MM.1S (cell line): ENCODE measurements at regions not wholly inside any gene's neighbourhood (a gene's known extent, or its start where the extent isn't known, plus 50 kb on each side); places are given as distances from the start of the nearest gene placed in this dataset.

Source experiments
- DNase-seq: peaks from one replicate; pipeline ENCODE4 v3.0.0-alpha.2; 2015
- H2AFZ ChIP-seq: fragments of 300-600 bp; sonication (generic); 2 replicates; pipeline ENCODE4 v1.6.0; 2016; ENCODE audit warnings: antibody characterized with exemption, low read length
- H3F3A ChIP-seq: fragments of 300-600 bp; sonication (generic); 2 replicates; pipeline ENCODE4 v1.6.1; 2016; ENCODE audit warnings: mild to moderate bottlenecking, antibody characterized with exemption, low read length, moderate library complexity, mixed read lengths; ENCODE audit not compliant: insufficient read depth
- H3K27ac ChIP-seq: fragments of 300-600 bp; sonication (generic); 2 replicates; pipeline ENCODE4 v1.5.1; 2016; ENCODE audit warnings: mild to moderate bottlenecking, low read length
- H3K27me3 ChIP-seq: fragments of 300-600 bp; sonication (generic); replicated peaks from 2 replicates; pipeline ENCODE4 v1.6.0; 2016; ENCODE audit warnings: low read length; ENCODE audit not compliant: insufficient read depth
- H3K36me3 ChIP-seq: fragments of 300-600 bp; sonication (generic); replicated peaks from 2 replicates; pipeline ENCODE4 v1.6.1; 2016; ENCODE audit warnings: mild to moderate bottlenecking, low read length, mixed read lengths; ENCODE audit not compliant: insufficient read depth
- H3K4me1 ChIP-seq: fragments of 300-600 bp; sonication (generic); 2 replicates; pipeline ENCODE4 v1.6.1; 2016; ENCODE audit warnings: low read length, mixed read lengths
- H3K4me2 ChIP-seq: fragments of 300-600 bp; sonication (generic); 2 replicates; pipeline ENCODE4 v1.6.0; 2016; ENCODE audit warnings: low read depth, low read length
- H3K4me3 ChIP-seq: fragments of 300-600 bp; sonication (generic); 2 replicates; pipeline ENCODE4 v1.5.1; 2016; ENCODE audit warnings: low read length, mixed read lengths
- H3K79me2 ChIP-seq: fragments of 300-600 bp; sonication (generic); 2 replicates; pipeline ENCODE4 v1.6.1; 2016; ENCODE audit warnings: mixed run types, low read length, mixed read lengths
- H3K9ac ChIP-seq: fragments of 300-600 bp; sonication (generic); 2 replicates; pipeline ENCODE4 v1.6.1; 2016; ENCODE audit warnings: low read length, mixed read lengths
- H3K9me2 ChIP-seq: fragments of 300-600 bp; sonication (generic); replicated peaks from 2 replicates; pipeline ENCODE4 v1.6.1; 2016; ENCODE audit warnings: mild to moderate bottlenecking, low read length, mixed read lengths; ENCODE audit not compliant: insufficient read depth
- H3K9me3 ChIP-seq: fragments of 300-600 bp; sonication (generic); replicated peaks from 2 replicates; pipeline ENCODE4 v1.6.1; 2016; ENCODE audit warnings: mild to moderate bottlenecking, low read length, mixed read lengths; ENCODE audit not compliant: insufficient read depth
- H4K20me1 ChIP-seq: fragments of 300-600 bp; sonication (generic); 2 replicates; pipeline ENCODE4 v1.6.1; 2016; ENCODE audit warnings: mild to moderate bottlenecking, low read length, moderate library complexity, mixed read lengths; ENCODE audit not compliant: insufficient read depth
- CTCF ChIP-seq: fragments of 300-600 bp; sonication (generic); IDR thresholded peaks from 2 replicates; pipeline ENCODE4 v1.5.1; 2016; ENCODE audit warnings: antibody characterized with exemption, low read length, mixed read lengths
- EZH2 ChIP-seq: fragments of 300-600 bp; sonication (generic); optimal IDR thresholded peaks from 2 replicates; pipeline ENCODE3; 2017; ENCODE audit warnings: low read depth, mild to moderate bottlenecking, antibody characterized with exemption, low read length, mixed read lengths
- EZH2phosphoT487 ChIP-seq: fragments of 300-600 bp; sonication (generic); IDR thresholded peaks from 2 replicates; pipeline ENCODE4 v1.6.1; 2018; ENCODE audit warnings: antibody characterized with exemption, low read length

GRCh38 chr1:221149555-221150075 is 270.4 kb downstream of the HLX start:
- Histone ChIP-seq H3K9ac (no peak overlapping the region), H4K20me1 (no peaks in the 10 kb centered on the region), H3K4me1 (no peaks in the 10 kb centered on the region), H3F3A (no peaks in the 10 kb centered on the region), H3K4me3 (no peak overlapping the region), H3K4me2 (no peak overlapping the region), H3K27ac (no peak overlapping the region), H2AFZ (no peak overlapping the region), H3K9me3 (no peaks in the 10 kb centered on the region), H3K9me2 (no peaks in the 10 kb centered on the region), H3K36me3 (no peaks in the 10 kb centered on the region), H3K27me3 (no peaks in the 10 kb centered on the region), H3K79me2 (no peaks in the 10 kb centered on the region)
- DNase-seq = no peak
- TF ChIP-seq CTCF (no peak), EZH2phosphoT487 (no peak), EZH2 (no peak)

- Histone ChIP-seq H3K4me3 (no peak overlapping the region), H2AFZ (no peak overlapping the region), H3K9ac (no peak overlapping the region), H4K20me1 (no peaks in the 10 kb centered on the region), H3K27ac (no peak overlapping the region), H3K9me2 (no peaks in the 10 kb centered on the region), H3K27me3 (no peaks in the 10 kb centered on the region), H3K79me2 (no peaks in the 10 kb centered on the region), H3K4me1 (no peaks in the 10 kb centered on the region), H3K36me3 (no peaks in the 10 kb centered on the region), H3F3A (no peaks in the 10 kb centered on the region), H3K4me2 (no peak overlapping the region), H3K9me3 (no peaks in the 10 kb centered on the region)
- DNase-seq = no peak
- no peak for TF ChIP-seq EZH2
- no peak for TF ChIP-seq EZH2phosphoT487
- no peak for TF ChIP-seq CTCF
Measured at GRCh38 chr1:221150996-221151395, 271.8 kb downstream of the HLX start.

GRCh38 chr1:221154932-221155331 is 275.7 kb downstream of the HLX start:
- no peaks in the 10 kb centered on the region for H3F3A ChIP-seq
- no peaks in the 10 kb centered on the region for H3K9me2 ChIP-seq
- no peak overlapping the region for H3K27ac ChIP-seq
- no peaks in the 10 kb centered on the region for H3K9me3 ChIP-seq
- H3K4me1 ChIP-seq = no peaks in the 10 kb centered on the region
- H3K27me3 ChIP-seq = no peaks in the 10 kb centered on the region
- no peaks in the 10 kb centered on the region for H4K20me1 ChIP-seq
- DNase-seq = no peak
- no peak for TF ChIP-seq EZH2
- no peak for TF ChIP-seq EZH2phosphoT487
- TF ChIP-seq CTCF = no peak
- H3K9ac ChIP-seq = no peak overlapping the region
- H3K4me3 ChIP-seq = no peak overlapping the region
- no peaks in the 10 kb centered on the region for H3K36me3 ChIP-seq
- no peaks in the 10 kb centered on the region for H3K79me2 ChIP-seq
- H2AFZ ChIP-seq = no peak overlapping the region
- no peak overlapping the region for H3K4me2 ChIP-seq
